NOMO-1 treated with dmso at 0.1 percent for 144 hours (cell line): ENCODE measurements at regions not wholly inside any gene's neighbourhood (a gene's known extent, or its start where the extent isn't known, plus 50 kb on each side); places are given as distances from the start of the nearest gene placed in this dataset.

ENCODE experiments used
- DNase-seq: peaks from one replicate; lab custom pipeline; 2025; ENCODE audit not compliant: unreplicated experiment; lab: John Stamatoyannopoulos, UW

- no peak for DNase-seq
These were observed 293.5 kb downstream of the SMOC2 start for GRCh38 chr6:168734523-168734922.

DNA sequence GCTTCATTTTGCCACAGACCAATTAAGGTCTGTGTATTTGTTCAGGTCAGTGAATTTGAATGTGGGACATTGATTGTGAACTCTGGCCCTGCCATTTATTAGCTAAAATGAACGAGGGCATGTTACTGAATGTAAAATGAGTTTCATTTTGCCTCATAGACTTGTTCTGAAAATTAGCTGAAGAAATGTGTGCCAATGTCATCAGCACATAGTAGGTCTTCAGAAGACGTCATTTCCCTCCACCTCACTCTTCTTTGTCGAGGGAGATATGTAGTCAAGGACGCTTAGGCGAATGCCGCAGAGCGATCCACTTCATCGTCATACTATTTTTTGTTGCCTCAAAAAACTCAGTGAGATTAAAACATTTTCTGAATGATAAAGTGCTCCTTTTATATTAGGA is 291.7 kb downstream of the SMOC2 start:
- no peak for DNase-seq

GRCh38 chr6:168730931-168731716 is 290.1 kb downstream of the SMOC2 start:
- DNase-seq = no peak

- no peak for DNase-seq
These were observed 287.1 kb downstream of the SMOC2 start for GRCh38 chr6:168728056-168728455.

- no peak for DNase-seq
These were observed 285.4 kb downstream of the SMOC2 start for GRCh38 chr6:168726312-168726856.

DNA sequence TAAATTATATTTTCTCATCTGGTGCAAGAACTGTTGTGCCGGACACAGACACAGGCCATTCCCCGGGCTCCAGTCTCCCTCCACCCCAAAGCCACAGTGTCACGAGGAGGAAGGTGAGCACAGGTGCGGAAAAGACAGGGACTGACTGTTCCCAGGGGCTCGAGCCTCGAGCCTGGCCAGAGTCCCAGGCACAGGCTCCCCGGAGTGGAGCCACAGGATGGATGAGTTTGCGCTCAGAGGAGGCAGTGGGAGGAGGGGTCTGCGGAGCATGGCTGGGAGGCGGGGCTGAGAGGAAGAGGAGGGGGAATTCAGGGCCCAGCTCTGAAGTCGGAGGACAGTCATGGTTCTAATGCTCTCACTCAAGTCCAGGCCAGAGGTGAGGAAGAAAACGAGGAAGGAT is 284.8 kb downstream of the SMOC2 start:
- no peak for DNase-seq

- no peak for DNase-seq
These were observed 283.9 kb downstream of the SMOC2 start for GRCh38 chr6:168724669-168725570.

DNA sequence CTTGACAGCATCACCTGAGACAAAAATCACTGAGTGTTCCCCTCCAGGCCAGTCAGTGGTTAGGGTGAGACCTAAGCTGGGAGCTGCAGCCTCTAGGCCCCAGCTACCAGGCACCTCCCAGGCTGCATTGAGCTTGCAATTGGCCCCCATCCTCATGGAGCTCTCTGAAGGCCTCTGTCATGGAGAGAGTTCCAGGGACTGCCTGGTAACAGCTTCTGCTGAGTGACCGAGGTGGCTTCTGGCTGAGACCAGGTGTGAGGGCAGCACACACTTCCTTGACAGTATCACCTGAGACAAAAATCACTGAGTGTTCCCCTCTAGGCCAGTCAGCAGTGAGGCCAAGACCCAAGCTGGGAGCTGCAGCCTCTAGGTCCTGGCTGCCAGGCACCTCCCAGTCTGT is 283.0 kb downstream of the SMOC2 start:
- DNase-seq = no peak

- no peak for DNase-seq
These were observed 281.4 kb downstream of the SMOC2 start for GRCh38 chr6:168722397-168722796.

GRCh38 chr6:168721571-168721970 is 280.6 kb downstream of the SMOC2 start:
- no peak for DNase-seq

GRCh38 chr6:168719901-168720300 is 278.9 kb downstream of the SMOC2 start:
- no peak for DNase-seq

DNA sequence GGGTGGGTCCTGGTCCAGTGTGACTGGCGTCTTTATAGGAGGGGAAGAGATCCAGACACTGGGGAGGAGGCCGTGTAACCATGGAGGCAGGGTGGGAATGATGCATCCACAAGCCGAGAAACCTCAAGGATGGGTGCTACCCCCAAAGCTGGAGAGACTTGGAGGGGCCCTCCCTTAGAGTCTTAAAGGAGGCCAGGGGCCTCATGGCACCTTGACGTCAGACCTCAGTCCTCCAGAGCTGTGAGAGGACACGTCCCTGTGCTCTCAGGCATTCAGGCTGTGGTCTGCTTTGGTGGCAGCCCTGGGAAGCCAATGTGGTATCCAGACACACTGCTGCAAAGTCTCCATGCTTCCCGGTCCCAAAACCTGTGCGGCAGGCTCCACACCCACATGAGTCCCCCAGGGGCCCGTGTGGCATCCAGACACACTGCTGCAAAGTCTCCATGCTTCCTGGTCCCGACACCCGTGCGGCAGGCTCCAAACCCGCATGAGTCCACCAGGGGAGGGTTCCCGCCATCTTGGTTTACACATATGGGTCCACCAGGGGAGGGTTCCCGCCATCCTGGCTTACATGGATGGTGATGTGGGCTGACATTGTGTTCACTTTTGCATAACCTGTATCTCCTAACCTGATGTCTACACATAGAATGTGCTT is 278.0 kb downstream of the SMOC2 start:
- DNase-seq = no peak
